Anterior cingulate cortex (tissue), 58 donors: ENCODE measurements at regions not wholly inside any gene's neighbourhood (a gene's known extent, or its start where the extent isn't known, plus 50 kb on each side); places are given as distances from the start of the nearest gene placed in this dataset.

Experiments used
- DNase-seq, 58 donors: peaks; one replicate each; lab custom pipeline; 2025; lab: John Stamatoyannopoulos, UW

DNA sequence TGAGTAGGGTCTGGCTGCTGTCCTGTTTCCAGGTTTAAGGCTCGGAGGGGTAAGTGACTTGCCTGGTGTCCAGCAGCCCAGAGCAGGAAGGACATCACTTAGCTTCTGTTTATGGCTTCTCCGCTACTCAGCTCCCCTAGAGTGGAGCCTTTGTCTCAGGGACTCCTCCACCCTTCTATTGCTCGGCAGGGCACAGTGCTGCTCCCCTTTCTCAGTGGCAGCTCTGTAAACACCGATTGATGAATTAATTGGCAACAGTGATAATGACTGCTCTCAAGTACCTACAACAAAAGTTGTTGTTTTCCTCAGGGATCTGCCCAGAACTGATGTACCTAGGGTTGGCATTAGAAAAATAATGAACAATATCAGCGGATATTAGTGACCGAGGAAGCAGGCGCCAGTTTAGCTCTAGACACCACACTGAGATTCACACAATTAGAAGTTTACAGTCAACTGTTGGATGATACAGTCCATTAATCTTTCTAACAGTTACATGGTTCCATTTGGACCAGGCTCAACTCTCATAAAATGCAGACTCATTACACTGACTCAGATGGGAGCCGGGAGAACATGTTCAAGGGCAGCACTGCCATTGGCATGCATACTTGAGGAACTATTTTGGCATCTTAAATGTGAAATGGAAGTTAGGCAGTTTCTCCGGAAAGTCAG, 265.7 kb downstream of the MTX2 start:
- no peak for DNase-seq

DNA sequence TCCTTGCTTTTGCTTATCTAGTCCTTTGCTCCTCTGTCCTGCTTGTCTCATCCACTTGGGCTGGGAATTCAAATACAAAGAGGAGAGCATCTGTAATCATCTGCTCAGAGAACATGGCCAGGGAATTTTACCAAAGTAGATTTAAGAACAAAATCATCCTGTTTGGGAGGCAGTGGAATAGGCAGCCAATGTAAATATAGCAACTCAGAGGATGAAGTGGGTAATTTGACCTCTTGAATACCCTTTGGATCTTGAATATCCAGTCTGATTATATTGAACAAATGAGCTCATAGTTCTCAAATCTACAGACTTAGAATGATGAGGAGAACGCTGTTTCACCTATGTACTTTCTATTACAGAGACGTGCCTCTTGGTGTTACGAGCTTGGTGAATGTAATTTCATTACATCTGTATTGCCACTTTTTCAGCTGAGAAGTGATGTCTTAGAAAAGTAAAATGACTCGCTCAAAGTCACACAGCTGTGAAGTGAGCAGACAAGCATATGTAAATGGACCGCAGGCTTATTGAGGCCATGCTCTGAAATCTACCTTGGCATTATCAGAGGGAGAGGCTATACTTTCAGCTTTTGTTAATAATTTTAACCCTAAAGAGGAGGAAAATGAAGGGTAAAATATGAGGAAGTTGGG, 266.3 kb downstream of the MTX2 start:
- no peak for DNase-seq

DNA sequence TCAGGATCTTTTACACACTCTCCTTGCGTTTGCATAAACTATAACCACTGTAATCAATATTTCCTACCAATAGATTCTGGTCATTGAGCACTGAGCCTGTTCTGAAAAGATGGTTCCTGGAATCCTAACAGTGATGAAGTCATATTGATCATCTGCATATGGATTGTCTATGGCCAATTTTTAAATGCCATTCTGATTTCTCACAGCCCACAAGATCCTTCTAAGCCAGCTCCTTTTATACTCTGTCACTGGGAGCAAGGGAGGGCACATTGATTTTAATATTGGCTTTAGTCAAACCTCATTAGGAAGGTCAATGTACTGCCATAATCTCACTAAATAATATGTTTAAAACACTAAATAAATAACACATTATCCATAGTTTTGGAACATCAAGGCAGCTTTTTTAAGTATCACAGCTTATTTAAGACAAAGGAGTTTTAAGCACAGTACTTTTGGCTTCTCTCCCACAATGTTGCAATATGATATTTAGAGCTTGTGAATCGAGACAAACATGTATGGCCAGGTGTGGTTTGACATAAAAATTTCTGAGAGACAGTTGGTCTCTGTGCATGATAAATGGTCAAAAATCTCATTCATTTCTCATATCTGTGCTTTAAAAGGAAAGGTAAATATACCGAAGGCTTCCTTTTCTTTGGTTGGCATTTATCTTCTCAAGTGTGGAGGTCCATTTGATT, 267.3 kb downstream of the MTX2 start:
- DNase-seq: no peak

DNA sequence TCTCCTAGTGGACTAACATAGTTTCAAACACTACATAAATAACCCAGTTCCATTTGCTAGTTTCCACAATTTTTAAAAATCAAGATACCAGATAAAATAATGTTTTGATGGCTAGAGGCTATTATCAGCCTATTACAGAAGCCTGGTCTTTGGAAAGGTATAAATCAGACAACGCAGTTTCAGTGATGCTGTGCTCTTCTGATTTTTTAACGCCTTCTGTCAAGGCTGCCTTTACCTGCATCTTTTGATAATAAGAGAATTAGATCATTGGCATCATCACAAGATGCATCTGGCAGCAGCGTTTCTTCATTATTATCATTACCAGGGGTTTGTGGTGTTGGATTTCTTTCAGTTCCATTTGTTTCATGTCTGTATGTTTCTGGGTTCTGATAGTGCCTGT, 268.7 kb downstream of the MTX2 start:
- no peak for DNase-seq

DNA sequence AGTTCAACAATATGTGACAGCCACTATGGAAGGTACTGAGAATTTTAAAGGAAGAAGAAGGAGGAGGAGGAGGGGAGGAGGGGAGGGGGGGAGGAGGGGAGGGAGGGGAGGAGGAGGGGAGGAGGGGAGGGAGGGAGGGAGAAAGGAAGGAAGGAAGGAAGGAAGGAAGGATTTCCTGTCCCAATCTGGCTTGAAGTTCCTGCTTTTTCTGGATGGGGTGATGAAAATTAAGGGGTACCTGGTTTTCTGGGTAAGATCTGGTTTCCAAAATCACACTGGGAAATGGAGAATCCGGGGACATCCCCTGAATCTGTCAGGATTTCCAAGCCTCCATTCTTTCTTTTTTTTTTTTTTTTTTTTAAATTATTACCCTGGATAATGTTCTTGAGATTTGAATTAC, 271.8 kb downstream of the MTX2 start:
- DNase-seq: no peak

DNA sequence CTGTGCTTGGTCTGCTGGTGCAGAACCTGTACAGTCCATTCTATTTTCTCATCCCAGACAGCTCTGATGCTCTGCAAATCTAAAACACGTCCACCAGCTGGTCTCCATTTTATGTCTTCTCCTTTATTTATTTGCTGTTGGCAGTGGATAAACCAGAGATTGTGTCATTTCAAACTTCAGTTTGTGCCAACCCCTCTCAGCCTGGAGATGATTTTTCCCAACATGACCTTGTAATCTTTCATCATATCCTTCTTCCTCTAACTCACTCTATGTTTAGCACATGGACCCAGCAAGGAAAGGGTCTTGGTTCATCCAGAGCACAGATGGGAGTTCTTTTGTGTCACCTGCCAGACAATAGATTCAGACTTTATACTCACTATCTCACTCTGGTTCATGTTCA, 273.2 kb downstream of the MTX2 start:
- no peak for DNase-seq

DNA sequence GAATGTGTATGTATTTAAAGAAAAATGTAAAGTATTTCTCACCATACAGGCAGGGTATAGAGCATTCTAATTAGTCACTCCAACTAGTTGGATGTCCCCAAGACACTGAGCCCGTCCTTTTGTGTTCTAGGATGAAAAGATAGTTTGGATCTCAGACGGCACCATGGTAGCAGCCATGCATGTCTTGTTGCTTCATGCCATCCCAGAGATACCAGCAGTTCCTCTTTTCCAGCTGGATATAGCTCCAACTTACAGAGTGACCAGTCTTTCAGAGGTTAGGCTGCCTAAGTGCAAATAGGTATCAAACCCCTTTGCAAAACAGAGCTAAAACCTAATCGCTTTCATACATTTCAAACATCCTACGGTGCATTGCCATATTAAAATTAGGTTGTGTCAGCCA, 275.3 kb downstream of the MTX2 start:
- DNase-seq: no peak

DNA sequence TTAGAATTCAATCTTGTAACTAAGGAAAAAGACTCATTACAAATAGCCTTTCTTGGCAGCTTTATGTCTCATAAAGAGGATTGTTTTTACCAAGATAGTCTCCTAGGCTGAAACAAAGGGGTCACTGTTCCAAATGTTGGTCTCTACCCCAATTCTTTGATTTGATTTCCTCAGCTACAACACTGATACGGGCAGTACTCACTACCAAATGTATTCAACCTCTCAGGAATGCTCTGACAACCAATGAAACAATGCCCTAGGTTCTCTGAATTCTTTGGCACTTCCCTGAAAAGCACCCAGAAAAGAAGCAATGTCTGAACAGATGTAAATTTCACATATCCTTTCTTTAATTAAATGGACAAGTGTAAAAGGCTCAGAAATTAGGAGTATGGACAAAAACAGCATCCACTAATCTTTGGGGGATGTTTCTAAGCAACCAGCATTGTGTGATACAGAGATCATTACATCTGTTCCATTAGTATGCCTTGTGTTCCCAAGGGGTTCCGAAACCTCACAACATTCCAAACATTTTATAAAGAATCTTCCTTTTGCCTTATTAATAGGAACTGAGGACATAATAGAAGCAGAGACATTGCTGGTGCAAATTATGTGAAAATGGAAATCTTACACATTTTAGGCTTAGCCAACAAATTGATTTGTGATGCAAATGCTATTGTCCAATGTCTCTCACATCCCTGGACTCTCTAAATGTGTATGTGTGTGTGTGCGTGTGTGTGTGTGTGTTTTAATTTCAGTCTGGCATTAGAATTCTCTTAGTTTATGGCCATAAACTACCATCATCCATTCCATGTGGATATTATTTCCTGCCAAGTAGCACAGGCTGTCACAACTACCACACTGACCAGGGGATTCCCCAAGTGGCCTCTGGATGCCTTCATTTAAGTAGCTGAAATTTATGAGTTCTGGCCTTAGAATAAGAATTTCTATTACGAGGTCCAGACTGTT, 276.0 kb downstream of the MTX2 start:
- peak in 1 of 58 donors; percentile 1 for DNase-seq

DNA sequence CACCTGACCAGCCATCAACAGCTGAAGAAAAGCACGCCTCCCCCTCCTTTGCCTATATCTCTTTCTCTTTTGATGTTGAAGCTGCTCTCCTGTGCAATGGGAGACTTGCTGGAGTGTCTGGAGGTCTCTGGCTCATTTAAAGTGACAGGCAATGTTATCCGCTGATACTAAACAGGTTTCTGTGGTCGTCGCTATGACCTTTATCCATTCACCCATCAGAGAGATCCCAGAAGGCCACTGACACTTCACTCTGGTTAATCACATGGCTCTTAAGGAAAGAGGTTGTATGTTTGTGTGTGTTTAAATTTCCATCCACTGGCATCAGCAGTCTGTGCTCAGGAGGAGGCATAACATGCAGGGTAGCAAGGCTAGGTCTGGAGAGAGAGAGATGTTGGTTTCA, 277.3 kb downstream of the MTX2 start:
- DNase-seq: no peak

DNA sequence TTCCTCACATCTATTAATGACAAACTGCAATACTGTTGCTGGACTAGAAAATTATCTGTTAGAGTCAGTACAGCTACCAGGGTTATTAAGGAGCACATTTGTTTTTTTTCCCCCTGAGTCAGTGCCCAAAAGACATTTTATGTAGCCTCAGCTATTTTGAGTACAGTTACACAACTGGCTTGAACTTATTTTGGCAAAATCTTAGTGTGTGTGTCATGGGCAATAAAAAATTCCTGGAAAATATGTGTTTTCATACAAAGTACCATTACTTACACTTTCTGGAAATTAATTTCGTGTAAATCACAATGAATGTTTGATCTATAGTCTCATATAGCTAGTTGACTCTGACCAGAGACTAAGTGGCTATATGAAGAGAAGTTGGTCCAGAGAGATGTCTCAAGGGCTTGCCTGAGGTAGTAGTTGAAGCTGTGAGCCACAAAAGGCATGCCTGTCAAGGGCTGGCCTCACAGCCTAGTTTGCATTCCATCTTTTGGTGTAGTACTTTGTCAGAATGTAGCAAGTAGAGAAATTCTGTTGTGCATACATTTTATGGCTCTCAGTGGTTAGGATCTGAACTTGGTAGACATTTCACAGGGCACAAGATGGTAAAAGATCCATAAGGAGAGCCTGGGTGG, 283.4 kb downstream of the MTX2 start:
- no peak for DNase-seq

DNA sequence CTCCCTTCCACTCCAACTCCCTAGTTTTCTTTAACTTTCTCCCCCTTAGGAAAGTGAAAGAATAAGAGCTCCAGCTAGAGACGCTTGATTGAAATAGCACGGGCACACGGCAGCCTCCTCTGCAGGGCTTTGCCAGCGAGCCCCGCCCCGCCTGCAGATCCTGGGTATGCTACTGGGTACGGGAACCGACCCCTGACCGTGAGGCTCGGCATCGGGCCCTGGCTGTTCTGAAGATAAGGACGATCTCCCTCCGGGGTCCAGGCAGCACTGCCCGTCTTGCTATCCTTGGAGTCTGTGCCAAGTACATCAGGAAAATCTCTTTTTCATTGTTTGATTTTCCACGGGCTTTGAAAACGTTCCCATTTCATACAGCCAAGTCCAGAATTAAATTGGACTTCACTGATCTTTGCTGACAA, 284.5 kb downstream of the MTX2 start:
- DNase-seq: peak in 52 of 58 donors; percentile 3 to 71 (median 36)

DNA sequence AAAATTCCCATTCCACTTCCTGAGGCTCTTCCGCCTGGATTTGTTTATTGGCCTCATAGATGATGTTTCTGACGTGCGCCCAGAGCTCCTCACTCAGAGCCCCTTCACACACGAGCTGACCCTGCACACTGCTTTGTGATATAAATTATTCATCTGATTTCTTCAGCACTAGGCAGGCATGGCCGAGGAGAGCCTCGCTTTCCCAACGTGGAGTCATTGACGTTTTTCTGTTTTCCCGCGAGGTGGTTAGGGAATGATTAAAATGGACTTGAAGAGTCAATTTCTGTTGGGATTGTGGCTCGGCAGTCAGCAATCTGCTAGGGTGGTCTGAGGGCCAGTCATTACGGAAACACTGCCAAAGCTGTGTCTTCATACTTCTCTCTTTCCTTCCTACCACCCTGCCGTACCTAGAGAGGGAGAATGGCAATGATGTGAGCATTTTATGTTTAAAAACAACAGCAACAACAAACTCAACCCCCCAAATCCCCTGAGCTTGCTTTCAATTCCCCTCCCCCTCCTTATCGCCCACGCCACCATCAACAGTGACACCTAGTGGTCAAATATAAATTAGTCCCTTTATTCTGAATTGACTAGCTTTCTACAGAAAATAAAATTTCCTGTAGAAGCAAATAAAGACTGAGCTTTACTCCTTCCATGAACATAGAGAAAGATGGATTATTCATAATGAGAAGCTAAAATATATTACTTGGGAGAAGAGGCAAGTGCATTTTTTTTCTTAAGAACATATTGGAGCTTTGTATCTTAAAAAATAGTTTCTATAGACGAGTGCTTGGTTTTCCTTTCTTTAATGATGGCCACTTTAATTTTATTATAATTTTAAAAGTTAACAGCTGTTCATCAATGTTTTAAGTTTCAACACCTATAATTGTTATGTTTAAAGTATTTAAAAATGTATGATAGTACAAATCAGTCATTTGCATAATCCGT, 285.1 kb downstream of the MTX2 start:
- DNase-seq: peak in 32 of 58 donors; percentile 1 to 57 (median 20)

DNA sequence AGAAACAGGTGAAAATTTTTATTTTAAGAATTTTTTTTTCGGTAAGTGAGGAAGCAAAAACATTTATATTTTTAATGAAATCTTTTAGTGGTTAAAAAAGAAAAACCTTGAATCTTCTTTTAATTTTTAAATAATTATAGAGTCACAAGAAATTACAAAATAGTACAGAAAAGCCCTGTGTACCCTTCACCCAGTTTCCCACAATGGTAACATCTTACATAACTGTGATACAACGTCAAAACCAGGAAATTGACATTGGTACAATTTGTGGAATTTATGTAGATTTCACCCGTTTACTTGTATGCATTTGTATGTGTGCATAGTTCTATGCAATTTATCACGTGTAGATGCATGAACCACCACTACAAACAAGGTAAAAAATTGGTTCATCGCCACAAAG, 285.9 kb downstream of the MTX2 start:
- no peak for DNase-seq

DNA sequence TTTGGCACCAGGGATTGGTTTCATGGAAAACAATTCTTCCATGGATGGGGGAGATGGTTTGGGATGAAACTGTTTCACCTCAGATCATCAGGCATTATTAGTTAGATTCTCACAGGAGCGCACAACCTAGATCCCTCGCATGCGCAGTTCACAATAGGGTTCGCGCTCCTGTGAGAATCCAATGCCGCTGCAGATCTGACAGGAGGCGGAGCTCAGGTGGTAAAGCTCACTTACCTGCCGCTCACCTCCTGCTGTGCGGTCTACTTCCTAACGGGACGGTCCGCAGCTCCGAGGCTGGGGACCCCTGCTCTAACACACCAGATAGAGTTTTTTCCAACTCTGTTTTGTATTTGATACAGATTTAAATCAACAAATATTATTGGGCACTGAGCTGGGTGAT, 286.5 kb downstream of the MTX2 start:
- DNase-seq: no peak

DNA sequence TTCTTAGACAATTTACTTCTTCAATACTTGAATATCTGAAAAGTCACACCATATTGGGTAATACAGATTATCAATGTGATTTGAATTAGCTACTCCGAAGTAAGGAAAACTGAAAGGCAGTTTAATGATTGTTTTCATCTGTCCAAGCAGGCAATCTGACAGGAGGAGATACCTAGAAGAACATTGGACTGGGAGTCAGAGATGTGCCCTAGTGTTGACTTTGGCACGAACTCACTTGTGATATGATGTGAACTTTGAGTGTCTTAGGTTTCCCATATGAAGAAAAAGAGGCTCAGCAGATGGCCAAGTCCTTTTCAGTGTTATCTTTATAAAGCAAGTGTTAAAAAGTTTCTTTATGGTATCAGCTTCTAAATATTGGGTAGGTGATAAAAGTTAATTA, 287.1 kb downstream of the MTX2 start:
- no peak for DNase-seq

DNA sequence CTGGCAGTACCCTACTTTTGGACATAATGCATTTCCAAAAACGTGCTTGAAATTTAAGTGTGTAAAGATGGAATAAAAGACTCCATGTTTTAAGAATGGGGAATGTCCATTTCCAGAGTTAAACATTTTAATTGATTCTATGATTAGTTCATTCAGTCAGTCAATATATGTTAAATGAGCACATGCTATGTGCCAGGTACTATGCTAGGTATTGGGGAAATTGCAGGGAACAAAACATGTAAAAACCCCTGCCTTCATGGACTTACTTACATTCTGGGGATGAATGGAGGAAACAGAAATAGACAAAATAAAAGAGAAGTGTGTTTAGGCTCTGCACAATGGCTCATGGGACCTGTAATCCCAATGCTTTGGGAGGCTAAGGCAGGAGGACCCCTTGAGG, 288.6 kb downstream of the MTX2 start:
- DNase-seq: no peak

DNA sequence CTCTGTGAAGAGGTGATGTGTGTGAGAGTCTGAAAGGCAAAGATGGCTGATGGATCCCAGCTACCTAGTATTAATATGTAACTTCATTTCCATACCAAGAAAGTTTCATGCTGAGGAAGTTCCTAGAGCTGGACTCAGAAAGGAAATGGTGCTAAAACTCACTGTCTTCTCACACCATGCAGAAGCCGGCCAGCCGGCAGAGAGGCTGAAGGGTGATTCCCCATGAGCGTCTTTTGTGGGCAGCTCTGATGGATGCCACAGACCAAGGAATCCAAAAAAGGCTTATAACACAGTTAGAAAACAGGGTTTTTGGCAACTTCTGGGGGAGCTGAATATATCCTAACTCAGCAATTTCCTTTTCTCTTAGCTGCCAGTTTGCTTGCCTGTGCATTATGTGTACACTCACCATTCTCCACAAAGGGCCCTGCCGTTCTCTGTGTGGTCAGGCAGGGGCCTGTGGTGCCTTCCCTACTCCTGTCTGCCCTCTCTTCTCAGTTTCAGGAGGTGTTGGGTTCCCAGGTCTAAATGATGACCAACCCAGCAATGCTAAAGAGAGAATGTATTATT, 289.4 kb downstream of the MTX2 start:
- DNase-seq: no peak

DNA sequence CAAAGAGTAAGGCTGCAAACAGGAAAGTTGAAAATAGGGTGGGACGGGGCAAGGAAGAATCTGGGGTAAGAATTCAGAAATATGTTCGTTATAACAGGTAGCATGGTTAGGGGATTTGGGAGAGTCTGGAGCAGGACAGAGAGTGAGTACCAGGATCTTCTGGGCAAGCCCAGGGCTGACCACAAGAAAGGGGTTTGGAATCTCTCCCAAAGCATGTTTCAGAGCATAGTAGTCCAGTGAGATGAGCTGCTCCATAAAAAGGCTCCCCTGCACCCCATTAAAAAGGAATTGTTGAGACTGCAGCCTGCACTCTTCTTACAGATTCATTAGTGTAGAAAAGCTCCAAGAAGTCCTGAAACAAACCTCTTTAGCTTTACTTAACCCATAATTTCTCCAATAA, 291.1 kb downstream of the MTX2 start:
- no peak for DNase-seq

DNA sequence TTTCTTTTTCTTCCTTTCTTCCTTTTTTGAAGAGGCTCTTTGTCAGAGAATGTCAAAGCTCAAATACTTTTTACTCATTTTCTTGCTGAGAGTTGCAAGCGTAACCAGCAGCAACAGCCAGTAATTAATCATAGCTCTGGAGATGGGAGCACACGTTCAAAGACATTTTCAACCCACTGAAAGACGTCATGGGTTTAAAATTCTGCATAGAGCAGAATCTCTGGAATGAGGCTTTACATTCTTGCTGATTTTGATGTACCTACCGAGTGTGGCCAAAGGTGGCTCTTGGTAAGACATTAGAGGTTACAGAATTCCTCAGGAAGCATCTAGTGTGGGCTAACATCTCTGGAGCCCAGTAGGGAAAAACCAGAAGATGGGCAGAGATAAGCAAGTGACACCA, 292.5 kb downstream of the MTX2 start:
- no peak for DNase-seq
